ENCODE measurements at regions not wholly inside any gene's neighbourhood (a gene's known extent, or its start where the extent isn't known, plus 50 kb on each side); places are given as distances from the start of the nearest gene placed in this dataset.
"Not testable (repeated sequence)": the region's sequence is repeated elsewhere in the genome, so short reads cannot be mapped to it uniquely, and the experiment has no call there.

DNA sequence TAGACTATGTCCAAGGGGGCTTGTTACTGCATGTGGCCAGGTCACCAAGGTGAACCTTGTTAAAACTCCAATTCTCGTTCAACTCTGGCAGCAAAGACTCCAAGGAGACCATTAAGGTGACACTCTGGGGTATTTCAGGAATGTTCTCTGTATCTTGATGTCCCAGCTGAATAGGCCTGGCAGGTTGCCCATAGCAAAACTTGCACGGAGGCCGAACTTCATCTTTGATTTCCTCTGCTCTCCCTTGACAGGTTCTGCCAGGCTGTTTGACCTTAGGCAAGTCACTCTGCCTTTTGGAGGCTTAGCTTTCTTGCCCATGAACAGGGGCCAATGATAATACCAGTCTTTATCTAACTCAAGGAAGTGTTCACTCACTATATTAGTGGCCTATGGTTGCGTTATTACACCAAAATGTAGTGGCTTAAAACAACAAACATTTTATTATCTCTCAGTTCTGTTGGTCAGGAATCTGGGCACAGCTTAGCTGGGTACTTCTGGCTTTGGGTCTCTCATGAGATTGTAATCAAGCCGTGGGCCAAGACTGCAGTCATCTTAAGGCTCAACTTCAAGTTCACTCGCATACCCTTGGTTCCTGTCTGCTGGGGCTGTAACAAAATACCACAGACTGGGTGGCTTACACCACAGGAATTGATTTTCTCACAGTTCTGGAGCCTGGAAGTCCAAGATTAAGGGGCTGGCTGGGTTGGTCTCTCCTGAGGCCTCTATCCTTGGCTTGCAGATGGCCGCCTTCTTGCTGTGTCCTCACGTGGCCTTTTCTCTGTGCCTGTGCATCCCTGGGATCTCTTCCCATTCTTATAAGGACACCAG lies 168.5 kb downstream of the UTP18 start:
- no peaks in the 10 kb centered on the region for H3K36me3 ChIP-seq (ENCODE audit: insufficient read depth, low read length)
- no peak overlapping the region for H3K4me3 ChIP-seq (ENCODE audit: low read length)
- H3K4me1 ChIP-seq (ENCODE audit: insufficient read depth, low read length), result no peaks in the 10 kb centered on the region
- H3K27me3 ChIP-seq (ENCODE audit: insufficient read depth, low read length), result no peaks in the 10 kb centered on the region
- no peak overlapping the region for H2AFZ ChIP-seq (ENCODE audit: low read depth, low read length)
- no peaks in the 10 kb centered on the region for H3K9me3 ChIP-seq (ENCODE audit: low read length)

DNA sequence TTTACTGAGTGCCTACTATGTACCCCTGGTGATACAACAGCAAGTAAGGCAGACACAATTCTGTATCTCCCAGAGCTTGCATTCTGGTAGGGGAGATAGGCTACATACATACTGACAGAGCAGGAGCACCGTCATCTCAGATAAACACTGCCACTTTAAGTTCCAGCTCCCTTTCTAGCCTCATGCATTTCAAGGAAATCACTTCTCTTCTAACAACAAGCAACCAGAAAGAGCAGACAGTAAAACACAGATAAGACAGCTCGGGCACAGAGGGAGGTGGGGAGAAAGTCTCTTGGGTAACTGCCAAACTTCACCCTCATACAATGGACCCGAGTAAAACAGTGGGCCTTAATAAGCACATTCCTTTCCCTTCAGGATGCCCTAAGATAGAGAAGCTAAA lies 169.6 kb downstream of the UTP18 start:
- H3K4me3 ChIP-seq (ENCODE audit: low read length); H3K4me1 ChIP-seq (ENCODE audit: insufficient read depth, low read length); H3K27me3 ChIP-seq (ENCODE audit: insufficient read depth, low read length); H3K36me3 ChIP-seq (ENCODE audit: insufficient read depth, low read length); H2AFZ ChIP-seq (ENCODE audit: low read depth, low read length); H3K9me3 ChIP-seq (ENCODE audit: low read length): not testable (repeated sequence)

DNA sequence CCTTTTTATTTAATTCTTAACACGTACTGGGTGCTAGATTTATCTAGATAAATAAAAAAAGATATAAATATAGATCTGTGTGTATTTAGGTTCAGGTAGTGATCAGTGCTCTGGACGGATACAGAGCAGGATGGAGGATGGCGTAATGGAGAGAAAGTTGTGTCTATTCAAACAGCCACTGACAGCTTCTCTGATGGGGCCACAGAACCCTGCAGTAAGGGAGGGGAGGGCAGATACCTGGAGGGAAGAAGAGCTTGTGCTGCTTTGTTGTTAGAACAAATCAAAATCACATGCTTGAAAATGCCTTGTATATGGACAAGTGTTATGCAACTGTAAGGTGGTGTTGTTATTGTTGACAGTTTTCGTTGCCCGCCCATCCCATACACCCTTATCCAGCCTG lies 170.2 kb downstream of the UTP18 start:
- no peaks in the 10 kb centered on the region for H3K27me3 ChIP-seq (ENCODE audit: insufficient read depth, low read length)
- H3K4me1 ChIP-seq (ENCODE audit: insufficient read depth, low read length), result no peaks in the 10 kb centered on the region
- H3K9me3 ChIP-seq (ENCODE audit: low read length), result no peaks in the 10 kb centered on the region
- no peaks in the 10 kb centered on the region for H3K36me3 ChIP-seq (ENCODE audit: insufficient read depth, low read length)
- no peak overlapping the region for H3K4me3 ChIP-seq (ENCODE audit: low read length)
- no peak overlapping the region for H2AFZ ChIP-seq (ENCODE audit: low read depth, low read length)

DNA sequence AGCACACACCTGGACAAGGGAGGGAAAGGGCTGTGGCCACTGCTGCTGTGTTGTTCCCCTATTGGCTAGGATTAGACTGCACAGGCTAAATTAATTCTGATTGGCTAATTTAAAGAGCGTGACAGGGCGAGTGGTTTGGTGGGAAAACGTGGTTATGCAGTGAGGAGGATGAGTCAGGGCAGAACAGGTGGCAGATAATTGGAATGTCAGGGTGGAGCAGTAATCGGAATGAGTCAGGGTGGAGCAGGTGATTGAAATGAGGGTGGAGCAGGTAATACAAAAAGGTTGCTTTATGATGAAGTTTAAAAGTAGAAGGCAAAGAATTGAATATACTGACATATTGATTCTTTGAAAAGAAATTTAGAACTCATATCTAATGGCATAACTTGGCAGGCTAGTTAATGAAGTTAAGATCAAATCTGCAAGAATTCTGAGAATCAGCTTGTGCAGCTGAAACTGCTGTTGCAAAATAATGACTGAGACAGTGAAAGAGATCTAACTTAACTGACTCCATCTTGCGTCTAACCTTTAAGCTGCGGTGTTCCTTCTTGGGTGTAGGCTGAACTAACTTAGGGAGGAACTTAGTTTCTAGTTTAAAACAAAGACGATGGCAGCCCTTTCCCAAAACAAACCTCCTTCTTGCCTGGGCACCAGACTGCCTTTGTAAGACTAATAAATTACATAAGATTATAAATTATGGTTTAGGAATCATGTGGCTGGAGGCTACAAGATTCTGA lies 174.3 kb downstream of the UTP18 start:
- no peak overlapping the region for H3K4me3 ChIP-seq (ENCODE audit: low read length)
- no peaks in the 10 kb centered on the region for H3K4me1 ChIP-seq (ENCODE audit: insufficient read depth, low read length)
- H3K36me3 ChIP-seq (ENCODE audit: insufficient read depth, low read length), result no peaks in the 10 kb centered on the region
- H2AFZ ChIP-seq (ENCODE audit: low read depth, low read length), result no peak overlapping the region
- no peaks in the 10 kb centered on the region for H3K9me3 ChIP-seq (ENCODE audit: low read length)
- H3K27me3 ChIP-seq (ENCODE audit: insufficient read depth, low read length), result no peaks in the 10 kb centered on the region

DNA sequence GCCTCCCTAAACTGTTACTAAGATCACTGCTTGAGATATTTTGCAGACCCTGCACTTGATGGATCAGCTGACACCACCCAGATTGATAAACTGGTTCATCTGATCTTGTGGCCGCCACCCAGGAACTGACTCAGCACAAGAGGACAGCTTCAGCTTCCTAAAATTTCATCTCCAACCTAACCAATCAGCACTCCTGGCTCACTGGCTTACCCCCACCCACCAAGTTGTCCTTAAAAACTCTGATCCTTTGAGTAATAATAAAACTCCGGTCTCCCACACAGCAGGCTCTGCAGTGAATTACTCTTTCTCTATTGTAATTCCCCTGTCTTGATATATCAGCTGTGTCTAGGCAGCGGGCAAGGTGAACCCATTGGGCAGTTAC lies 174.8 kb downstream of the UTP18 start:
- H3K27me3 ChIP-seq (ENCODE audit: insufficient read depth, low read length), result no peaks in the 10 kb centered on the region
- no peak overlapping the region for H2AFZ ChIP-seq (ENCODE audit: low read depth, low read length)
- no peaks in the 10 kb centered on the region for H3K36me3 ChIP-seq (ENCODE audit: insufficient read depth, low read length)
- no peaks in the 10 kb centered on the region for H3K4me1 ChIP-seq (ENCODE audit: insufficient read depth, low read length)
- no peaks in the 10 kb centered on the region for H3K9me3 ChIP-seq (ENCODE audit: low read length)
- no peak overlapping the region for H3K4me3 ChIP-seq (ENCODE audit: low read length)

DNA sequence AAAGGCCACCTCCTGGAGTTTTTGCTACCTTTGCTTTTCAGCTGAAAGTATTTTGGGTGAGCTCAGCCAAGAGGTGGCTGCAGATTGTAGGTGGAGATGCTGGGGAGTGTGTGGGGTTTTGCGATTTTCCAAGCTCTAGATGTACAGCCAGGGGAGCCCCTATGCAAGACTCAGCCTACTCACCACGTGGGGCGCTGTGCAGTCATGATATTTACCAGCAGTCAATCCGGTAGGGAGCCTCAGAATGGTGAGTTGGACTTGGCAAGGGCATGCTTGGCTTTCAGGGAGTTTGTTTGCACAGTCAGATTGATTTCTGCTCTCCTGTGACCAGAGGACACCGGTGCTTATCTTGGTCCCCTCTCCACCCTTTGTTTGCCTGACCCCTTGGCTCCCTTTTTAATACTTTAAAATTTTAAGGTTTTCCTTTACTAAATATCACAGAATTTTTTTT lies 175.3 kb downstream of the UTP18 start:
- Histone ChIP-seq H3K36me3 (ENCODE audit: insufficient read depth, low read length) (no peaks in the 10 kb centered on the region), H3K4me3 (ENCODE audit: low read length) (no peak overlapping the region), H3K4me1 (ENCODE audit: insufficient read depth, low read length) (no peaks in the 10 kb centered on the region), H3K9me3 (ENCODE audit: low read length) (no peaks in the 10 kb centered on the region), H3K27me3 (ENCODE audit: insufficient read depth, low read length) (no peaks in the 10 kb centered on the region), H2AFZ (ENCODE audit: low read depth, low read length) (no peak overlapping the region)

DNA sequence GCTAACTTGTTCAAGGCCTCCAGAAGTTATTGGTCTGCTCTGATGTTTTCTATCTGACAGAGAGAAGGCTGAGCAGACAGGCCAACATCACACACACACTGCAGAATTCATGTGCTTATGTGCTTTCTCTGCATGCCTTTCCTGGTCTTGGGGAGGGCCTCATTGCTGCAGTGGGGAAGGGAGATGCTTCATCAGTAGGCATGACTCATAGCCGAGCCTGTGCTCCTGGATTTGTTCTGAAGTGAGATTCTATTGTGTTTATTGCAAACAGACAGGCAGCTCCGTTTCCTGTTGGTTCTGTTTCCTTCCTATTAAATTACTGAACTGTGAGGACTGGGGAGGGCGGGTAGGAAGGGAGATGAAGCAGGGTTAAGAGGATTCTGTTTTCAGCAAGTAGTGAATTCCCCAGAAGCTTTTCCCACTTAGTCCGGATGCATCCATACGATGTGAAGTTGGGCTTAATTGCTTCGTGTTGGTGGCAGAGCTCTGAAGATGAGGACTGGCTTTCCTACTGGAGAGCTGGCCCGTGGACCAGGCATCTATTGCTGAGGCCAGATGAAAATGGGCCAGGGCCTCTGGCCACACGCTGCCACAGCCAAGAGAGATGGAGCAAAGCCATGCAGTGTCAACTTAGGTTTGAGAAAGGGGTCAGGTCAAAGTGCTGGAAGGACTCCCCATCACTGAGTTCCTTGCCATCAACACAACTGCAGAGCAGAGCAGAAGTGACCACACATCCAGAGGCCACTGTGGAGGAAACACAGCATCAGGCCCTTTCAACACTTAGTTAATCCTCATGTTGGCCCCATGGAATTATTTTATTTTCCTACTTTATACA lies 179.3 kb downstream of the UTP18 start:
- Histone ChIP-seq H3K27me3 (ENCODE audit: insufficient read depth, low read length) (no peaks in the 10 kb centered on the region), H2AFZ (ENCODE audit: low read depth, low read length) (no peak overlapping the region), H3K9me3 (ENCODE audit: low read length) (no peaks in the 10 kb centered on the region), H3K4me1 (ENCODE audit: insufficient read depth, low read length) (no peaks in the 10 kb centered on the region), H3K4me3 (ENCODE audit: low read length) (no peak overlapping the region), H3K36me3 (ENCODE audit: insufficient read depth, low read length) (no peaks in the 10 kb centered on the region)

DNA sequence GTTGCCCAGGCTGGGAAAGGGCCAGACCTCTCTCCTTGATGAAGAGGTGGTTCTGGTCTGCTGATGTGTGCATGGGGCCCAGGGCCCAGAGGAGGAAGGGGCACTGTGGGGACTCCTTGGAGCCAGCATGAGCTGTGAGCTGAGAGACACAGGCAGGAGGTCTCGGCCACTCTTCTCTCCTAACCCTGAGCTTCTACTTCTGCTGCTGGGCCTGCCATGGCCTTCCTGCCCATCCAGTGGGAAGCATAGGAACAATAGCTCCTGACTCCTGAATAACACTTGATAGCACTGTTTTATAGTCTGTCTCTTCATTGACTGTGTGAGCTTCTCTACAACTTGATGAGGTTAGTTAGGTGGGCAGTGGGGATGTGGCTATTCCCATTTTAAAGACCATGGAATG lies 181.1 kb downstream of the UTP18 start:
- Histone ChIP-seq H3K27me3 (ENCODE audit: insufficient read depth, low read length) (no peaks in the 10 kb centered on the region), H3K4me1 (ENCODE audit: insufficient read depth, low read length) (no peaks in the 10 kb centered on the region), H3K9me3 (ENCODE audit: low read length) (no peaks in the 10 kb centered on the region), H2AFZ (ENCODE audit: low read depth, low read length) (no peak overlapping the region), H3K4me3 (ENCODE audit: low read length) (no peak overlapping the region), H3K36me3 (ENCODE audit: insufficient read depth, low read length) (no peaks in the 10 kb centered on the region)

DNA sequence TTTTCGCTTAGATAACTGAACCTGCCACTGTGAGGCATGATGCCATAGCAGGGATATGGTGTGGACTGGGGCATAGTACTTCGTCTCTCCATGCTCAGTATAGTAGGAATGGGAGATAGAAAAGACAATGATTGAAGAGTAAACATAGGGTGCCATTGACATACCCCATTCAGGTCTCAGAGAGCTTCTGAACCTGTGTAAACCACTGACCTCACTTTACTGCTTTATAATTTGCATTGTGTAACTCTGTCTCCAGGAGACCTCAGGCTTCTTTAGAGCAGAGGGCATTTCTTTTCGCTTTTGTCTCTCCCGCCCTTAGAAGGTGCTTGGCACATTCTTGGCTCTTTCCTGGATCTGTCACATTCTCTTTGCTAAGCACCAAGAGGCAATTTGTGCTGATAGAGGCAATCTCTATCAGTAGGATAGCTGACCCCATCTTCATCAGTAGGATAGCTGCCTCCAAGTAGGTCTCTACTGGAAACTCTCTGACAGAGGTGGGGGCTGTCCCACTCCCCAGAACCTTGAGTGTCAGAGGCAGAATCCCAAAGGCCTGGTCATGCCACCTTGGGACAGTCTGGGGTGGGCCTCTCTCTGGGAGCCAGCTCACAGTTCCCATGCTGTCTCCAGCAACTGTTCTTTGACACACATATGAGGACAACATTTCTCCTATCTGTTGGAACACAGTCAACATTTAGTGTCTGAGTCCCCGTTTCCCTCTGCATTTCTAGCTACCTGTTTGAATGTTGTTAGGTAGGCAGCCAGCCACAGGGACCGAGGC lies 181.9 kb downstream of the UTP18 start:
- Histone ChIP-seq H3K4me1 (ENCODE audit: insufficient read depth, low read length) (no peaks in the 10 kb centered on the region), H2AFZ (ENCODE audit: low read depth, low read length) (no peak overlapping the region), H3K9me3 (ENCODE audit: low read length) (no peaks in the 10 kb centered on the region), H3K27me3 (ENCODE audit: insufficient read depth, low read length) (no peaks in the 10 kb centered on the region), H3K4me3 (ENCODE audit: low read length) (no peak overlapping the region), H3K36me3 (ENCODE audit: insufficient read depth, low read length) (no peaks in the 10 kb centered on the region)

DNA sequence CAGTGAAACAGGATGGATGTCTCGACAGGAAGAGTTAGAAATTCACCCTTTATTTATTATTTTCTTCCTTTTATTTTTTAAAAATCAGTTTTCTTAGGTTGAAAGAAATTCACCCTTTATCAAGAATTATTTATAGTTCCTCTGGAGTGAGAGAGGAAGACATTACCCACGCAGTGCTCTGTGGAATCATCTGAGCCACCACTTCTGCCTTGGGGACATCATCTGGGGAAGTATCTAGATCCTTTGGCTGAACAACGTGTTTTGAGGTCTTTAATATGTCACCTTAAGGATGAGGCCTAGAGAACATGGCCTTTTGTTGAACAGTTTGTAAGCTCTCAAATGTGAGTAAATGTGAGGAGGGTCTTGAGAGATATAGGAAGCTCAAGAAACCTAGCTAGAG lies 183.3 kb downstream of the UTP18 start:
- Histone ChIP-seq H2AFZ (ENCODE audit: low read depth, low read length) (no peak overlapping the region), H3K4me1 (ENCODE audit: insufficient read depth, low read length) (no peaks in the 10 kb centered on the region), H3K4me3 (ENCODE audit: low read length) (no peak overlapping the region), H3K27me3 (ENCODE audit: insufficient read depth, low read length) (no peaks in the 10 kb centered on the region), H3K9me3 (ENCODE audit: low read length) (no peaks in the 10 kb centered on the region), H3K36me3 (ENCODE audit: insufficient read depth, low read length) (no peaks in the 10 kb centered on the region)

DNA sequence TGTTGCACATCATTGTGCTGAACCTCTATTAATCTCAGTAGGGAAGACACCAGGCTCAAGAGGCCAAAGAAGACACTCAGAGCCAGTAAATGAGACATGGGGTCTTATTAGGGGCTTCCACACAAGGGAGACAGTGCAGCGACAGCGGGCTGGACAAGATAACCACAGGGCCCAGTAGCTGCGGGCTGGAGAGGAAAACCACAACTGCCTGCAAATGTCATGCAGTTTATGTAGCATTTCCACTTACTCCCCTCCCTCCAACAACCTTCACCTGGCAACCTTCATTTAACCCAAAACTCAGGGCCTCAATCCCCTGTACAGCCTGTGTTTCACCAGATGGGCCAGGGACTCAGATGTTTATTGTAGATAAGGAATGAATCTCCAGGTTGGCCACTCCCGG lies 185.6 kb downstream of the UTP18 start:
- no peaks in the 10 kb centered on the region for H3K9me3 ChIP-seq (ENCODE audit: low read length)
- H2AFZ ChIP-seq (ENCODE audit: low read depth, low read length), result no peak overlapping the region
- no peak overlapping the region for H3K4me3 ChIP-seq (ENCODE audit: low read length)
- no peaks in the 10 kb centered on the region for H3K27me3 ChIP-seq (ENCODE audit: insufficient read depth, low read length)
- H3K36me3 ChIP-seq (ENCODE audit: insufficient read depth, low read length), result no peaks in the 10 kb centered on the region
- no peaks in the 10 kb centered on the region for H3K4me1 ChIP-seq (ENCODE audit: insufficient read depth, low read length)

DNA sequence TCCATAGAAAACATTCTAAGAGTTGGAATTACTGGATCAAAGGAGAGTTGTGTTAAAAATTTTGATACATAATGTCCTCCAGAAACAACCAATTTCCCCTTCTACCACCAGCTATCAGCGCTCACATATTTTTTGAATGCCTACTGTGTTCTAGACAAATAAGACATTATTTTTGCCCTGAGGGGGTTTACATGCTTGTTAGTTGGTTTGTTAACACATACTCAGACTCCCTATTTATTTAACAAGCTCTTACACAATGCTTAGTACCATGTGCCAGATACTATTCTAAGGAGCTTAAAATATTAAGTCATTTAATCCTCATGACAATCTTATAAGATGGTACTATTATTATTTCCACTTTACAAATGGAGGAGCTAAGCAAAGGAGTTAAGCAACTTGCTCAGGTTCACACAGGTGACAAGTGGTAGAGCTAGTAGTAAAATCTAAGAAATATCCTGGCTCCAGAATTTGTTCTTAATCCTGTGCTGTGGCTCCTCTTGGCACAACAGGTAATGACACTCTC lies 194.2 kb downstream of the UTP18 start:
- no peaks in the 10 kb centered on the region for H3K36me3 ChIP-seq (ENCODE audit: insufficient read depth, low read length)
- H3K9me3 ChIP-seq (ENCODE audit: low read length), result no peaks in the 10 kb centered on the region
- H3K4me3 ChIP-seq (ENCODE audit: low read length), result no peak overlapping the region
- H2AFZ ChIP-seq (ENCODE audit: low read depth, low read length), result no peak overlapping the region
- H3K4me1 ChIP-seq (ENCODE audit: insufficient read depth, low read length), result no peaks in the 10 kb centered on the region
- H3K27me3 ChIP-seq (ENCODE audit: insufficient read depth, low read length), result no peaks in the 10 kb centered on the region
